GM19324 (cell line): ENCODE measurements at regions not wholly inside any gene's neighbourhood (a gene's known extent, or its start where the extent isn't known, plus 50 kb on each side); places are given as distances from the start of the nearest gene placed in this dataset.

Experiments
- ATAC-seq: cut with Tn5 transposase; IDR thresholded peaks from one replicate; pipeline ENCODE4 v1.9.1; 2021; ENCODE audit warnings: mild to moderate bottlenecking, moderate library complexity; ENCODE audit not compliant: unreplicated experiment, low FRiP score

DNA sequence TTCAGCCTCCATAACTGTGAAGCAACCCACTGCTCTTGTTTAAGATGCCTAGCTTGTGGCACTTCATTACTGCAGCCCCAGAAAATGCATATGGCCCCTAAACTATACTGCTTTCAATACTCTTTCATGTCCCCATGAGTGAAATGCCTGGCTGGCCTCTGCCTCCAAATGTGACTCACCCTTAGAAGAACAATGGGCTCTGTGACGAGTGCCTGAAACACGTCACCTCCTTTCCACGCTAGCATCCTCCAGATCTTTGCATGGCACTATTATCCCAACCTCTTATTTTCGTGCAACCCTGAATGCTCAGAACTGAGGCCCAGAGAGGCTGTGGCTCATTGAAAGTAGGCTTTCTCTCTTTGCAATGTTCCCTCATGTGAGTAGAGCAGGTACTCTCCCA, 233.1 kb downstream of the CBLN1 start:
- ATAC-seq: no peak

DNA sequence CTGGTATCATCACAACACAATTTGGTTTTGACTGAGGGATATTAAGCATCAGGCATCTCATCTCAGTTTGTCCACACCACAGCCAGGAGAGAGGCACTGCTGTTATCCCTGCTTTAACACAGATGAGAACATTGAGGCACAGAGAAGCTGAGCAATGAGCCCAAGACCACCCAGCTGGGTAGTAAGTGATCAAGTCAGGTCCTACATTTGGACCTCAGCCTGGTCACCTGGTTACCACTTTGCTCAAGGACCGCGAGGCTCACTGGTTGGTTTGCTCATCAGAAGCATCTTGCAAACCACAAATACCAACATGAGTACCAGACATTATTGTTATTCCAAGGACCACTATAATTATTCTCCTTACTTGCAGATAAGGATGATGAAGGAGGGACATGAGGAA, 245.5 kb downstream of the CBLN1 start:
- no peak for ATAC-seq

DNA sequence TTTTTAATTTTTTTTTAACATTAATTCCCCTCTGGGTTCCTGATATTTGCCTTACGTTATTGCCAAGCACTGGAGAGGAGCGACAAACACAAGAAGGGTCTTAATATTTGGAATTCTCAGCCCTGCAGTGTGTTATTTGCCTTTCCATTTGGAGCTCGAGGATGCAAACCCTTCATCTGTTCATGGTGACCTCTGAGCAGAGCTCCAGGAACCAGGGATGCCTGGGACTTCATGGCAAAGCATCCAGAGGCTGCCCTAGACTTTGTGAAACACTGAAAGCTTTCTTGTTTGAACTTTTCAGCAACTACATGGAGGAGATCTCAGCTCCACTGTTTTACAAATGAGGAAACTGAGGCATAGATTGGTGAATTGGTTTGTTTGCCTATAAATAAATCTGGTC, 254.2 kb downstream of the CBLN1 start:
- ATAC-seq: no peak

DNA sequence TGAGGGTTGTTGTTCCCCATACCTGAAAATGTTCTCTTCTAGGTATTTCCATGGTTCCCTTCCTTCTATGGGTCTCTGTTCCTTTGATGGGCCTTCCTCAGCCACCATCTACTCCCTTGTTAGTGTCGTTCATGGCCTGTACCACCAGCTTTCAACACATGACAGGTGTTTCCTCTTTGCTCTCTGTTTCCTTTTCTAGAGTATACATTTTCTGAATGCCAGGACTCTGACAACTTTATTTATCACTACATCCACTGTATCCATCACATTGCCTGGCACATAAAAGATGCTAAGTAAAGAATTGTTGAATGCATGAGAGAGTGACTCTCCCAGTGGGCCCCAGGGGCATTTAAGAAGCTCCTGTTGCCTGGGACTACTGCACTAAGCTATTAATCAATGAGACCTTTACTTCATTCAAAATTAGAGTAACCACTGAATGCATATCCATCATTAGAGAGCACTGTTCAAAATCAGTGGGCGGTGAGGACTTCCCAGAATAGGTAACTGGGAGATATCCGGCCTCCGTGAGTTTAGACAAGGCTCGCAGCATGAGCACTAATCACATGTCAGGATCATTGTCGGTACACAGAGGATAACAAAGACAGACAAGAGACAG, 255.0 kb downstream of the CBLN1 start:
- ATAC-seq: no peak

DNA sequence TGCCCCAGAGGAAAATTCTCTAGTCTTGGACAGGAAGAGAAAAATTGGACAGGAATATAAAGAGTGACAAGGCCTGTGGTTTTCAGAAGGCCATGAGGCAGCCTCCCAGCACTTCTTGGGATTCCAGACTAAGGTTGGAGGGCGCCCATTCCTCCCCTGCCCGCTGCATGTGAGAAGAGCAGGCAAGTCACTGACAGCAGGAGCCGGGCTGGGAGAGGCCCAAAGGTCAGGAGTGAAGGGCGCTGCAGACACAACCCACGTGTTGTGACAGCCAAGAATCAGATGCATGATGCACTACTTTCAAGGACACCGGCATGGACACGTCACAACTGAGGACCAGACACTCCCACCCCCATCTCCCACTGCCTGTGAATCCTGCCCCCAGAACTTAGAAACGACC, 256.7 kb downstream of the CBLN1 start:
- ATAC-seq: no peak

DNA sequence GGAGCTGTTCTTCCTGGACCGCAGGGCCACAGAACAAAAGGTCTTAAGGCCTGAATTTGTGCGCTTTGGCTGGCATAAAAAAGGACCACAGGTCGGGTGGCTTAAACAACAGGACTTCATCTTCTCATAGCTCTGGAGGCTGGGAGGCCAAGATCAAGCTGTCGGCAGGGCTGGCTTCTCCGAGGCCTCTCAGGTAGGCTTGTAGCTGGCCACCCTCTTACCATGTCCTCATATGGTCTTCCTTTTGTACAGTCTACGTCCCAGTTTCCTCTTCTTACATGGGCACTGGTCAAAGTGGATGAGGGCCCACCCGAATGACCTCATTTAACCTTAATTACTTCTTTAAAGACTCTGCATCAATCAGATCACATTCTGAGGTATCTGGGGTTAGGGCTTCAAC, 257.6 kb downstream of the CBLN1 start:
- ATAC-seq: no peak

DNA sequence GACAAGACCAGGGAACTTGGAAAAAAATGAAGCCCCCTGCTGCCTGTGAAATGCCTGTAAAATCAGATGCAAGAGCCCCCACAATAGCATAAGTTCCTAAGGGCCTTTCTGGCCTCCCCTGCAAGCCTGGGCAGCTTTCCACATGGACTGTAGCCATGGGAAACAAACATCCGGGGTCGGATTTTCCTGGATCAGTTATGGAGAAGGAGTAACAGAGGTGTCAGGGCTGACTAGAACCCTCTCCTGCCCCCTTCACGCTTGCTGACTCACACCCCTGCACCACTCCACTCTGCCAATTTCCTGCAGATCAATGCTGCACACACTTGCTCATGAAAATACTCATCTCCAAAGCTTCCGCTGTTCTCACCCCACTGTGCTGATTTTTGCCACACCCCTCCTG, 258.6 kb downstream of the CBLN1 start:
- no peak for ATAC-seq

DNA sequence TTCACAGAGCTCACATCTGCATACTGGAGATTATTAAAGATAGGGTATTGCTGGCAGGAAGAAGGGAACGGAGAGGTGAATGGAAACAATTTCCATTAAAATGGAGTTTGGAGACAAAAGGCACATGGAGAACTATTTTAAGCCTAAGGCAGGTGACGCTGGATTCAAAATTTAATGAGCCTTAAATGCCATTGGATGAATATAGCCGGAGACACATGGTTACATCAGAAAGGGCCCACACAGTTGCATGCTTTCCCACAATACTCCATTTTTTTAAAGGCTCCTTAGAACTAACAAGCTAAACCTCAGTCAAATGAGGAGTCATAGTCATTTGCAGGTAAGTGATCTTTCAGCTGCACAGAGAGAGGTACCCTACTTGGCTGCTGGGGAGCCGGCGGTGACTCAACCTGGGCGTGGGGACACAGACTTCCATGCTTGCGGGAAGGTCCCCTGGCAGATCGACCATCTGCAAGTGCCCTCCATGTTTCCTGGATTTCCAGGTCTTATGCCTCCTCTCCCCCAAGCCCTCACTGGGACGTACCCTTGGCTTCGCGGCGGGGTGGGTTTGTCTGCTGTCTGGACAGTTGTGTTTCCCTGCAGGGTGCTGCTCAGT, 259.2 kb downstream of the CBLN1 start:
- no peak for ATAC-seq

DNA sequence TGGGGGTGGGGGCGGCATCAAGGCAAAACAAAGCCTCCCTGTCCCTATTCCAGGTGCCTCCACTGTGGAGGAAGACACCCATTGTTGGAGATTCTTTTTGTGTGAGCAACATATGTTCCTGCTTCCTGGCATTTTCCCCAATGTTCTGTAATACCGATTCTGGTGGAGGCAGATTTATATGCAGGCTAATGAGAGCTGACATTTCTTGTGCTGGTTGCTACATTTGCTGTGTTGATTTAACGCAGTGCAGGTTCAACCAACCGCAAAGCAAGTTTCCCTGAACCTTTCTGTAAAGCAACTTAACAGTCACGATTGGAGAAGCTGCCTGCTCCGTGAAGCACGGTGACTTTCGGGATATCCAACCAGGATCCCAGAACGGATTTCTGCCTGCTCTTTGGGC, 260.5 kb downstream of the CBLN1 start:
- no peak for ATAC-seq

DNA sequence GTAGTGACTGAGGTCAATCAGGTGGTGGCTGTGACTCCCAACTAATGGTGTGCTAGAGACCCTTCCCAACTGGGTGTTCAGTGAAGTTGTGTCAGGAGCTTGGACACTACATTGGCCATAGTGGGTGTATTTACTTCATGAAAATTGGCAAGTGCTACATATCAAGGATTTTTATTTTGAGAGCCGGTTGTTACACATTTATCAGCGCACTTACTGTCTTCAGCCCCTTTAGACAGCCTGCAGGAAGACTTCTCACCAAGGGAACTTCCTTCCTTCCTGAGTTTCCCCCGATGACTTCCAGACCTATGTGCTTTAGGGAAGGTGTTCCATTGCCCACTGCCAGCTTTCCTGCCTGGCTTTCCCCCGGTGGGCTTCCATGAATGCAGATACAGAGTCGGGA, 261.2 kb downstream of the CBLN1 start:
- no peak for ATAC-seq

DNA sequence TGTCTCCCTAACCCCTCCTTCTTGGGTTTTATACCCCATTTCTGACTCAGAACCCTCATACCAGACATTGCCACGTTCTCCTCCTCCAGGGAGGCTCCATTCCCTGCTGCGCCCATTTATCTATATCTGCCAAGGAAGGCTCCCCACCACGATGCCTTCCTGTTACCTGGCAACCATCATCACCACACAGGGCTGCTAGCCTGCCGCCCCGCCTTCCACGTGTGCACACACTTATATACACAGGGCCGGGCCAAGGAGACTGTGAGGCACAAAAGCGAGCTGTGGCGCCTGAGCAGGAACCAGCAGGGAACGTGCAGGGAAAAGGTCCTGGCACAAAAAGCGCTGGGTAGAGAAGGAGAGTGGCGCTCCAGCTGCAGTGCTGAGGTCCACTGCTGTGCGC, 261.8 kb downstream of the CBLN1 start:
- ATAC-seq: no peak

DNA sequence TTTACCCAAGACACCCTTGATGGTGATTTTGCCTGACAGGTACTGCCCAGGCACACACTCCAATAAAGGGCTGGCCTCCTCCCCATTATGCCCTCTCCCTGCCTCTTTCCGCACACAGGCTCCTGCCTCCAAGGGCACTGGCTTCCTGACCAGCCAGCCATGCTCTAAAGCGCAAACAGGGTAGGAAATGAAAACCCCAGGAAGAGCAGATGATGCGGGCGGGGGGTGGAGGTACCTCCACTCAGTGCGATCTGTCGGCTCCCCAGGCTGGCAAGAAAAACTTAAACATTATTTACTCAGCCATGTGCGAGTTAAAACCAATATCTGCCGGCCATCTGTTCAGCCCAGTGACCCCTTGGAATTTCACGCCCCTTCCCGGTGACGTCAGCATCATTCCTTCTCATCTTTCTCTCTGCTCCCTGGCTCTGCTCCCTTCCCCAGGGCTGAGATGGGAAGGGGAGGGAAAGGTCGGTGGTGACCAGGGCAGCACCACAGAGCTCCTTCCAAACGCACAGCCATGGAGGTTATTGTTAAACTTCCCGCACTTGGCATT, 262.5 kb downstream of the CBLN1 start:
- ATAC-seq: no peak

DNA sequence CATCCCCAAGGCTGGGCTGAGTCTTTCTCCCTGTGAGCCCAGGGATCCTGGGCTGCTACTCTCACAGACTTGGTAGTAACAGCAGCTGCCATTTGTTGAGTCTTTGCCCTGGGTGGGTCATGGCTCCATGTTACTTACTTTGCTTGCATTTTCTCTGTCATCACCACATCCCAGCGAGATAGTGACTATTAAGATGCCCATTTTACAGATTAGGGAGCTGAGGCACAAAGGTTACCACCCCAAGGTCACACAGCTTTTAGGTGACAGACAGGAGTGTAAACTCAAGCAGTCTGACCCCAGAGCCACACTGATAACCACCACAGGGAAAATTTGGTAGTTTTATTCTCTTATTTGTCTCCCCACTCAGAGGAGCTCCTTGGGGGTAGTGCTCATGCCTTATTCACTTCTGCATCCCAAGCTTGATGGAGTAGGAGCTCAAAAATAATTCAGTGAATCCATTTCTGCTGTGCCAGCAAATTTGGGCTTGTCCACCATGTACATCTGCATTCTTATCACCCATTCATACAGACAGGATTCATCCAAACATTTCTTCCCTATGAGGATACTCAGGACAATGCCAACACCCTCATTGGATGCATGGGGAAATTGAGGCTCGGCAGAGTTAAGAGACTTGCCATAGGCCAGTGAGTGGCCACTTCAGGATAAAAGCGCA, 263.2 kb downstream of the CBLN1 start:
- no peak for ATAC-seq

DNA sequence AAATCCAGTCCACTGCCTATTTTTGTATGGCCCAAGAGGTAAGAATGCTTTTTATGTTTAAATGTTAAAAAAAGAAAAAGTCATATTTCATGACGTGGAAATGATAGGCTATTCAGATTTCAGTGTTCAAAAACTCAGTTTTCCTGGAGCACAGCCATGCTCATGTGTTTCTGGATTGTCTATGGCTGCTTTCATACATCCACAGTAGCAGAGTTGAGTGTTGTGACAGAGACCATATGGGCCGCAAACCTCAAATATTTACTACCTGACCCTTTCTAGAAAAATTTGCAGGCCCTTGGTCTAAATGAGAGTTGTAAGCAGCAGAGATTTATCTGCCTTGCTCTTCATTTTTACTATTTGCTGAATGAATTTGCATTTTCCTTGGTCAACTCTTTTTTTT, 264.1 kb downstream of the CBLN1 start:
- ATAC-seq: no peak

DNA sequence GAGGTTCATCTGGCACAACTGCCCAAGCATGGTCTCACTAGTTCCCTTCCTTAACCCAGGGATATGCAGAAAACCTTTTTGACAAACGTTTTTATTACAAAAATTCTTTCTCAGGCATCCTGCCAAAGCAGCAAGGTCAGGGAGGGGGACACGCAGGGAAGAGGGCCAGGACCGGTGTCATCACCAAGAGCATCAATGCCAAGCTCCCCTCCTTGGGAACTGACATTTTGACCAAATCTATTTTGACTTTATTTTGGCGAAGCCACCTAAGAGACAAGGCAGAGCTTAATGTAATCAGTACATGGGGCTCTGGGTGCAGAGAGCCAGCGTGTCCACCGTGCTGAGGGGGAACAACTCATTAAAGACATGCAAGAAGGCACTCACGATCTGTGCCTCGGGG, 265.2 kb downstream of the CBLN1 start:
- ATAC-seq: no peak

DNA sequence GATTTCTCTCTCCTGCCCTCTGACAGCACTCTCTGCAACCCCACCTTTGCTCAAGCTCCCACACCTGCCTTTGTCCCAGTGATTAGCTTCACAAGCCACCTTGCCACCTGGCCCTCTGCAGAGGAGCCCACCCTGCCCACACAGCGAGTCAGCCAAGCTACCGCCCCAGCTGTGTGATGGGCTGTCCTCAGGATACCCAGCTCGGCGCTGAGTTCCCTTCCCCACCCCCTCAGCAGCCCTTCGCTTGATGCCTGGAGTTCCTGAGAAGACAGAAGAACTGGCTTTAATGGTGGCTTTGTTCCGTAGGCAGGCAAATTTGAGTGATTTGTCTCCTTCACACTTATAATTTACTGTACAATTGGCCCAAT, 266.4 kb downstream of the CBLN1 start:
- no peak for ATAC-seq

DNA sequence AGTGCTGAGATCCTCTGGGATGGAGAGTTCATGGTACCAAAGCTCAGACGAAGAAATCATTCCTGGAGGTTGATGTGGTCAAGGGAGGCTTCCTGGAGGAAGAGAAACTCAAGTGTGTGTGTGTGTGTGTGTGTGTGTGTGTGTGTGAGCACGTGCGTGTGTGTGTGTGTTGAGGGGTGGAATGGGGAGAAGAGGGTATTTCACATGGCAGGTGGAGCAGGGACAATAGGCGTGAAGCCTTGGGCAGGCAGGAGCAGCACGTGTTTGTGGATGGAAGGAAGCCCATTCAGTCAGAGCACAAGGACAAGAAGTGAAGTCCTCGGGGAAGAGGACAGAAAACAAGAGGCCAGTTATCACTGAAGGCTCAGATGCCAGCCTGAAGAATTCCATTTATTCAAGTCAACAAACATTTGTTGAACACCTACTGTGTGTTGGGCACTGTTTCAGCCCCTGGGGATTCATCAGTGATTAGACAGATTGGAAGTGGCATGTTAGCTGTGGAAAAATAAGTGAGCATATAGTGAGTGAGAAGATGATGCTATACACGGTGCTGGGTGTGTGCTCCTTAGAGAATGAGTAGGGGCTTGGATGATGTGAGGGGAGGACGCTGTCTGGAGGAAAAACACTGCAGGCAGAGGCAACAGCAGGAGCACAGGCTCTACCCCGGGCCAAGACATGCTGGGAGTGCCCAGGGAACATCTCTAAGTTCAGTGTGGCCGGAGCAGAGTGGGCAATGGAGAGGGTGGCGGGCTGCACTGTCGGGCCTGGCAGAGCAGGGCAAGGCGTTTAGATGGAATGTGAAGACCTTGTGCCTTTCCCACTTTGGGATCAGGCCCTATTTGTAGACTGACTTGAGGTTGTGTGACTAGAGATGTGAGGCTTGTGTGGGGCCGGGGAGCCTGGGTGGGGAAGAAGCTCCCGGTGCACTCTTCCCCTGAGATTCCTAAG, 267.1 kb downstream of the CBLN1 start:
- ATAC-seq: no peak

DNA sequence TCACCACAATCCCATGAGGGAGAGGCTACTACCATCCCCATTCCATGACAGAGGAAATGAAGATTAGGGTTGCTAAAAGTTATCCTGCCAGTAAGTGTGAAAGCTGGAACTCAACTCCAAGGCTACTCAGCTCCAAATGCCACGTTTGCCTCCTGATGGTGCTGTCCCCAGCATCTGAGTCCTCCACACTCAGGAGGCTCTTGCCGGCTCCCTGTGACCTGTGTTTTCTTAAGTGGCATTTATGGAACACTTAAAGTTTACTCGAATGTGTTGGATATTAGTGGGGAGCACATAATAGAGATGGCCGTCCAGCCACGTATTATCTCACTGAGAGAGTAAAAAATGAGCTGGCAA, 267.9 kb downstream of the CBLN1 start:
- no peak for ATAC-seq

DNA sequence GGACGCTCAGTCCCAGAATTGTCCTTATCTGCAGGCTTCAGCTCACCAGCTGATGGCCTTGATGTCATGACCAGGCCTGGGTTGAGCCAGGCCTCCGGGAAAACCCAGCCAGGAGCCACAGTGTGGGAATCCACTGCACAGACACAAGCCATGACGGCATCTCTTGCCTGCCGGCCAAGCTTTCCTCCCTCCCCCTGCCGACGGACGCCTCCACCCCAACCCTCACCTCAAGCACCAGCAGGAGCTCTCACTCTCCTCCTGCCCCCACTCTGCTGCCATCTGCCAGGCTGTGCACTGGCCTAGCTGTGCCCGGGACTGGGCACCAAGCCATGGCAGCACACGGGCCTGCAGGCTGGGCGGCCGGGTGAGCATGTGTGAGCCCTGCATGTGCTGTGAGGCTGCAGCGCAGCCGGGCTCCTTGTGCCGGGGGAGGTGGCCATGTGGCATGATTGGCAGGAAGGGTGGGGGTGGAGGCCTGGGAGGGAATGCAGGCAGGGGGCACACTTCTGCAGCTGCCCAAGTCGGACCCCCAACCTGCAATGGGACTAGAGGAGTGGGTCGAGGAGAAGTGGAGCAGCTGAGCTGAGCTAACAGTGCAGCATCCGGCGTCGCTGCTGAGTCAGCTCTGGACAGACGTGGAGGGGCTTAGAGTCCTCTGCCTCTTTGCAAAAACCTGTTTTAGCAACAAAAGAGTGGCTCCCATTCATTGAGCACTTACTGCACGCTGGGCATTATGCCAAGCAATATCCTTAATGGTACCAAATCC, 268.5 kb downstream of the CBLN1 start:
- no peak for ATAC-seq

DNA sequence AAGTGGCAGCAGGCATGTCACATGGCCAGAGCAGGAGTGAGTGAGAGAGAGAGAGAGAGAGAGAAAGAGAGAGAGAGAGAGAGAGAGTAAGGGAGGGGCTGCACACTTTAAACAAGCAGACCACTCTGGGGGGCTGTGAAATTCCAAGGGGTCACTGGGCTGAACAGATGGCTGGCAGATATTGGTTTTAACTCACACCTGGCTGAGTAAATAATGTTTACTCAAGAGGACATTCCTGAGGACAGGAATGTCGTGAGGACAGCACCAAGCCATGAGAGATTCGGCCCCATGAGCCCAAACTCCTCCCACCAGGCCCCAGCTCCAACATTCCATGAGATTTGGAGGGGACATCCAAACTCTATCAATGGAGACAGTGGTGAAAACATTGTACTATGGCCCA, 269.7 kb downstream of the CBLN1 start:
- ATAC-seq: no peak
